ENCODE measurements at regions not wholly inside any gene's neighbourhood (a gene's known extent, or its start where the extent isn't known, plus 50 kb on each side); places are given as distances from the start of the nearest gene placed in this dataset.

- Mint-ChIP-seq H3K4me1 (no peaks in the 10 kb centered on the region), H3K9me3 (peaks cover 0 to 27% (median 9%) of the 10 kb centered on the region in 8 donors), H3K27ac (no peak overlapping the region), H3K27me3 (no peaks in the 10 kb centered on the region), H3K36me3 (no peaks in the 10 kb centered on the region), H3K4me3 (no peak overlapping the region)
- POLR2A ChIA-PET (ENCODE audit: partially characterized antibody): no interaction called here
- H3K27ac ChIP-seq (ENCODE audit: low read depth, low read length): no peak overlapping the region
- intact Hi-C loops (cut with micrococcal nuclease): no loop called here
- H3K4me1 ChIP-seq (ENCODE audit: insufficient read depth, low read length): no peaks in the 10 kb centered on the region
- DNase-seq: no peak
- CTCF ChIA-PET (ENCODE audit: partially characterized antibody): no interaction called here
- no peaks in the 10 kb centered on the region for H3K27me3 ChIP-seq (ENCODE audit: insufficient read depth, low read length)
- no peaks in the 10 kb centered on the region for H3K9me3 ChIP-seq (ENCODE audit: control insufficient read depth in 1 of 2, low read length in 2 of 2)
- H3K4me3 ChIP-seq (ENCODE audit: low read length in 2 of 2): no peak overlapping the region
- H3K36me3 ChIP-seq (ENCODE audit: insufficient read depth, low read length): no peaks in the 10 kb centered on the region
These were observed 277.2 kb upstream of the CDH9 start for GRCh38 chr5:27315363-27316270.

- Histone ChIP-seq H3K4me1 (ENCODE audit: insufficient read depth, low read length) (no peaks in the 10 kb centered on the region), H3K4me3 (ENCODE audit: low read length in 2 of 2) (no peak overlapping the region), H3K36me3 (ENCODE audit: insufficient read depth, low read length) (no peaks in the 10 kb centered on the region), H3K27ac (ENCODE audit: low read depth, low read length) (no peak overlapping the region), H3K9me3 (ENCODE audit: control insufficient read depth in 1 of 2, low read length in 2 of 2) (no peaks in the 10 kb centered on the region), H3K27me3 (ENCODE audit: insufficient read depth, low read length) (no peaks in the 10 kb centered on the region)
- ChIA-PET CTCF (ENCODE audit: partially characterized antibody) (no interaction called here), POLR2A (ENCODE audit: partially characterized antibody) (no interaction called here)
- no peaks in the 10 kb centered on the region for H3K4me1 Mint-ChIP-seq
- H3K27me3 Mint-ChIP-seq: no peaks in the 10 kb centered on the region
- DNase-seq: no peak
- no peak overlapping the region for H3K4me3 Mint-ChIP-seq
- intact Hi-C loops (cut with micrococcal nuclease): no loop called here
- peaks cover 0 to 20% (median 7%) of the 10 kb centered on the region in 8 donors for H3K9me3 Mint-ChIP-seq
- no peak overlapping the region for H3K27ac Mint-ChIP-seq
- H3K36me3 Mint-ChIP-seq: no peaks in the 10 kb centered on the region
These were observed 275.2 kb upstream of the CDH9 start for GRCh38 chr5:27313549-27313948.

GRCh38 chr5:27312291-27312893 is 274.0 kb upstream of the CDH9 start:
- Mint-ChIP-seq H3K4me3 (no peak overlapping the region), H3K27ac (no peak overlapping the region), H3K36me3 (no peaks in the 10 kb centered on the region), H3K4me1 (no peaks in the 10 kb centered on the region), H3K27me3 (no peaks in the 10 kb centered on the region), H3K9me3 (peaks cover 0 to 20% (median 9%) of the 10 kb centered on the region in 8 donors)
- ChIA-PET CTCF (ENCODE audit: partially characterized antibody) (no interaction called here), POLR2A (ENCODE audit: partially characterized antibody) (no interaction called here)
- no peaks in the 10 kb centered on the region for H3K27me3 ChIP-seq (ENCODE audit: insufficient read depth, low read length)
- no peaks in the 10 kb centered on the region for H3K4me1 ChIP-seq (ENCODE audit: insufficient read depth, low read length)
- no peak overlapping the region for H3K4me3 ChIP-seq (ENCODE audit: low read length in 2 of 2)
- DNase-seq: no peak
- no peak overlapping the region for H3K27ac ChIP-seq (ENCODE audit: low read depth, low read length)
- H3K36me3 ChIP-seq (ENCODE audit: insufficient read depth, low read length): no peaks in the 10 kb centered on the region
- no peaks in the 10 kb centered on the region for H3K9me3 ChIP-seq (ENCODE audit: control insufficient read depth in 1 of 2, low read length in 2 of 2)
- intact Hi-C loops (cut with micrococcal nuclease): no loop called here

GRCh38 chr5:27311544-27311943 is 273.2 kb upstream of the CDH9 start:
- H3K27ac ChIP-seq (ENCODE audit: low read depth, low read length): no peak overlapping the region
- H3K9me3 Mint-ChIP-seq: peaks cover 0 to 24% (median 9%) of the 10 kb centered on the region in 8 donors
- DNase-seq: no peak
- no peak overlapping the region for H3K27ac Mint-ChIP-seq
- ChIA-PET CTCF (ENCODE audit: partially characterized antibody) (no interaction called here), POLR2A (ENCODE audit: partially characterized antibody) (no interaction called here)
- no peaks in the 10 kb centered on the region for H3K36me3 Mint-ChIP-seq
- no peaks in the 10 kb centered on the region for H3K4me1 ChIP-seq (ENCODE audit: insufficient read depth, low read length)
- H3K4me3 ChIP-seq (ENCODE audit: low read length in 2 of 2): no peak overlapping the region
- H3K36me3 ChIP-seq (ENCODE audit: insufficient read depth, low read length): no peaks in the 10 kb centered on the region
- no peak overlapping the region for H3K4me3 Mint-ChIP-seq
- H3K4me1 Mint-ChIP-seq: no peaks in the 10 kb centered on the region
- no peaks in the 10 kb centered on the region for H3K9me3 ChIP-seq (ENCODE audit: control insufficient read depth in 1 of 2, low read length in 2 of 2)
- no peaks in the 10 kb centered on the region for H3K27me3 Mint-ChIP-seq
- intact Hi-C loops (cut with micrococcal nuclease): no loop called here
- no peaks in the 10 kb centered on the region for H3K27me3 ChIP-seq (ENCODE audit: insufficient read depth, low read length)

- Histone ChIP-seq H3K27me3 (ENCODE audit: insufficient read depth, low read length) (no peaks in the 10 kb centered on the region), H3K4me1 (ENCODE audit: insufficient read depth, low read length) (no peaks in the 10 kb centered on the region), H3K36me3 (ENCODE audit: insufficient read depth, low read length) (no peaks in the 10 kb centered on the region), H3K4me3 (ENCODE audit: low read length in 2 of 2) (no peak overlapping the region), H3K27ac (ENCODE audit: low read depth, low read length) (no peak overlapping the region), H3K9me3 (ENCODE audit: control insufficient read depth in 1 of 2, low read length in 2 of 2) (no peaks in the 10 kb centered on the region)
- intact Hi-C loops (cut with micrococcal nuclease): no loop called here
- no peak for DNase-seq
- ChIA-PET POLR2A (ENCODE audit: partially characterized antibody) (no interaction called here), CTCF (ENCODE audit: partially characterized antibody) (no interaction called here)
- Mint-ChIP-seq H3K4me3 (no peak overlapping the region), H3K9me3 (peaks cover 0 to 16% (median 7%) of the 10 kb centered on the region in 8 donors), H3K27me3 (no peaks in the 10 kb centered on the region), H3K27ac (no peak overlapping the region), H3K36me3 (no peaks in the 10 kb centered on the region), H3K4me1 (no peaks in the 10 kb centered on the region)
These were observed 269.8 kb upstream of the CDH9 start for GRCh38 chr5:27308153-27308552.

- intact Hi-C loops (cut with micrococcal nuclease): no loop called here
- DNase-seq: no peak
- Mint-ChIP-seq H3K4me3 (no peak overlapping the region), H3K9me3 (peaks cover 4 to 18% (median 10%) of the 10 kb centered on the region in 8 donors), H3K4me1 (no peaks in the 10 kb centered on the region), H3K36me3 (no peaks in the 10 kb centered on the region), H3K27me3 (no peaks in the 10 kb centered on the region), H3K27ac (no peak overlapping the region)
- Histone ChIP-seq H3K36me3 (ENCODE audit: insufficient read depth, low read length) (no peaks in the 10 kb centered on the region), H3K4me3 (ENCODE audit: low read length in 2 of 2) (no peak overlapping the region), H3K9me3 (ENCODE audit: control insufficient read depth in 1 of 2, low read length in 2 of 2) (no peaks in the 10 kb centered on the region), H3K4me1 (ENCODE audit: insufficient read depth, low read length) (no peaks in the 10 kb centered on the region), H3K27me3 (ENCODE audit: insufficient read depth, low read length) (no peaks in the 10 kb centered on the region), H3K27ac (ENCODE audit: low read depth, low read length) (no peak overlapping the region)
- ChIA-PET CTCF (ENCODE audit: partially characterized antibody) (no interaction called here), POLR2A (ENCODE audit: partially characterized antibody) (no interaction called here)
These were observed 251.8 kb upstream of the CDH9 start for GRCh38 chr5:27290172-27290571.

GRCh38 chr5:27276119-27276518 is 237.7 kb upstream of the CDH9 start:
- ChIA-PET POLR2A (ENCODE audit: partially characterized antibody) (no interaction called here), CTCF (ENCODE audit: partially characterized antibody) (no interaction called here)
- DNase-seq: no peak
- H3K9me3 Mint-ChIP-seq: peaks cover 0 to 23% (median 8%) of the 10 kb centered on the region in 8 donors
- no peaks in the 10 kb centered on the region for H3K36me3 ChIP-seq (ENCODE audit: insufficient read depth, low read length)
- no peaks in the 10 kb centered on the region for H3K4me1 ChIP-seq (ENCODE audit: insufficient read depth, low read length)
- H3K27ac Mint-ChIP-seq: no peak overlapping the region
- H3K4me3 ChIP-seq (ENCODE audit: low read length in 2 of 2): no peak overlapping the region
- H3K27ac ChIP-seq (ENCODE audit: low read depth, low read length): no peak overlapping the region
- no peaks in the 10 kb centered on the region for H3K36me3 Mint-ChIP-seq
- H3K4me1 Mint-ChIP-seq: no peaks in the 10 kb centered on the region
- H3K4me3 Mint-ChIP-seq: no peak overlapping the region
- no peaks in the 10 kb centered on the region for H3K27me3 ChIP-seq (ENCODE audit: insufficient read depth, low read length)
- H3K27me3 Mint-ChIP-seq: no peaks in the 10 kb centered on the region
- intact Hi-C loops (cut with micrococcal nuclease): no loop called here
- H3K9me3 ChIP-seq (ENCODE audit: control insufficient read depth in 1 of 2, low read length in 2 of 2): peaks cover 0 to 3% of the 10 kb centered on the region in 2 donors

Data from CD4-positive, alpha-beta memory T cell (primary cell).